Parathyroid adenoma (tissue), 2 donors: ENCODE measurements at regions not wholly inside any gene's neighbourhood (a gene's known extent, or its start where the extent isn't known, plus 50 kb on each side); places are given as distances from the start of the nearest gene placed in this dataset.

ENCODE experiments used
- H2AFZ ChIP-seq: fragments of 300-600 bp; sonication (generic); one replicate; pipeline ENCODE4 v1.7.0; 2017; ENCODE audit warnings: antibody characterized with exemption, mild to moderate bottlenecking
- H3K27ac ChIP-seq: fragments of 300-600 bp; sonication (generic); one replicate; pipeline ENCODE4 v1.7.0; 2017
- H3K27me3 ChIP-seq: fragments of 300-600 bp; sonication (generic); one replicate; pipeline ENCODE4 v1.7.0; 2017; ENCODE audit warnings: low read length; ENCODE audit not compliant: control insufficient read depth, insufficient read depth
- H3K36me3 ChIP-seq: fragments of 300-600 bp; sonication (generic); one replicate; pipeline ENCODE4 v1.7.0; 2017; ENCODE audit warnings: low read length; ENCODE audit not compliant: control insufficient read depth, insufficient read depth
- H3K4me1 ChIP-seq: fragments of 300-600 bp; sonication (generic); one replicate; pipeline ENCODE4 v1.7.0; 2017; ENCODE audit warnings: control low read depth
- H3K4me2 ChIP-seq: fragments of 300-600 bp; sonication (generic); one replicate; pipeline ENCODE4 v1.7.0; 2017; ENCODE audit warnings: low read length
- H3K4me3 ChIP-seq: fragments of 300-600 bp; sonication (generic); one replicate; pipeline ENCODE4 v1.7.0; 2017; ENCODE audit warnings: low read depth, low read length
- H3K79me2 ChIP-seq: fragments of 300-600 bp; sonication (generic); one replicate; pipeline ENCODE4 v1.7.0; 2017; ENCODE audit warnings: control low read depth
- H3K9ac ChIP-seq: fragments of 300-600 bp; sonication (generic); one replicate; pipeline ENCODE4 v1.7.0; 2017; ENCODE audit warnings: mild to moderate bottlenecking
- H3K9me3 ChIP-seq: fragments of 300-600 bp; sonication (generic); one replicate; pipeline ENCODE4 v1.7.0; 2017; ENCODE audit warnings: low read length; ENCODE audit not compliant: control insufficient read depth
- TF ChIP-seq, protein P1 (sequence below): fragments of 300-600 bp; sonication (generic); IDR thresholded peaks from one replicate; pipeline ENCODE4 v1.7.0; 2017; ENCODE audit warnings: antibody characterized with exemption, mild to moderate bottlenecking
- donor health status: primary hyperparathyroidism.

DNA sequence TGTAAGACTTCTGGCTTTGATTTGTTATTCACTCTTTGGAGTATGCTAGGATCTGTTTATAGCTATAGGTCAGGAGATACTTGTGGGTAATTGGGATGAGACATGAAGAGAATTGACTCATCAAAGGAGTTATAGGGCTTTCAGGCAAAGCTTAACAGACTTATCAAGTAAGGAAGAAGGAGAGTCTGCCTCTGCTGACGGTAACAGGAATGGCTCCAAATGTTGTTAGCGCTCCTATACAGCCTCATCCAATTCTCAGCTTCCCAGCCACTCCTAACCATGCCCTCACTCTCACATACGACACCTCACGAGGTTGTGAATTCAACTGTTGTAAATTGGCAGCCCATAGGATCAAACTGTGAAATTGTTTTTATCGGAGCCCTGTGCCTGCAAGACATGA lies 140.5 kb downstream of the KCNA5 start:
- TF ChIP-seq, protein P1, sequence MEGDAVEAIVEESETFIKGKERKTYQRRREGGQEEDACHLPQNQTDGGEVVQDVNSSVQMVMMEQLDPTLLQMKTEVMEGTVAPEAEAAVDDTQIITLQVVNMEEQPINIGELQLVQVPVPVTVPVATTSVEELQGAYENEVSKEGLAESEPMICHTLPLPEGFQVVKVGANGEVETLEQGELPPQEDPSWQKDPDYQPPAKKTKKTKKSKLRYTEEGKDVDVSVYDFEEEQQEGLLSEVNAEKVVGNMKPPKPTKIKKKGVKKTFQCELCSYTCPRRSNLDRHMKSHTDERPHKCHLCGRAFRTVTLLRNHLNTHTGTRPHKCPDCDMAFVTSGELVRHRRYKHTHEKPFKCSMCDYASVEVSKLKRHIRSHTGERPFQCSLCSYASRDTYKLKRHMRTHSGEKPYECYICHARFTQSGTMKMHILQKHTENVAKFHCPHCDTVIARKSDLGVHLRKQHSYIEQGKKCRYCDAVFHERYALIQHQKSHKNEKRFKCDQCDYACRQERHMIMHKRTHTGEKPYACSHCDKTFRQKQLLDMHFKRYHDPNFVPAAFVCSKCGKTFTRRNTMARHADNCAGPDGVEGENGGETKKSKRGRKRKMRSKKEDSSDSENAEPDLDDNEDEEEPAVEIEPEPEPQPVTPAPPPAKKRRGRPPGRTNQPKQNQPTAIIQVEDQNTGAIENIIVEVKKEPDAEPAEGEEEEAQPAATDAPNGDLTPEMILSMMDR = no peak
- H3K4me3 ChIP-seq = no peak overlapping the region
- no peak overlapping the region for H3K27ac ChIP-seq
- H2AFZ ChIP-seq = no peak overlapping the region
- H3K9me3 ChIP-seq = no peaks in the 10 kb centered on the region
- H3K4me2 ChIP-seq = no peak overlapping the region
- H3K79me2 ChIP-seq = no peaks in the 10 kb centered on the region
- H3K36me3 ChIP-seq = no peaks in the 10 kb centered on the region
- no peaks in the 10 kb centered on the region for H3K4me1 ChIP-seq
- H3K9ac ChIP-seq = no peak overlapping the region
- no peaks in the 10 kb centered on the region for H3K27me3 ChIP-seq

GRCh38 chr12:5185435-5186069 lies 141.9 kb downstream of the KCNA5 start:
- Histone ChIP-seq H3K4me2 (no peak overlapping the region), H3K9me3 (no peaks in the 10 kb centered on the region), H2AFZ (no peak overlapping the region), H3K4me1 (no peaks in the 10 kb centered on the region), H3K9ac (no peak overlapping the region), H3K36me3 (no peaks in the 10 kb centered on the region), H3K27ac (no peak overlapping the region), H3K4me3 (no peak overlapping the region), H3K27me3 (no peaks in the 10 kb centered on the region), H3K79me2 (no peaks in the 10 kb centered on the region)
- TF ChIP-seq, protein P1 = no peak

DNA sequence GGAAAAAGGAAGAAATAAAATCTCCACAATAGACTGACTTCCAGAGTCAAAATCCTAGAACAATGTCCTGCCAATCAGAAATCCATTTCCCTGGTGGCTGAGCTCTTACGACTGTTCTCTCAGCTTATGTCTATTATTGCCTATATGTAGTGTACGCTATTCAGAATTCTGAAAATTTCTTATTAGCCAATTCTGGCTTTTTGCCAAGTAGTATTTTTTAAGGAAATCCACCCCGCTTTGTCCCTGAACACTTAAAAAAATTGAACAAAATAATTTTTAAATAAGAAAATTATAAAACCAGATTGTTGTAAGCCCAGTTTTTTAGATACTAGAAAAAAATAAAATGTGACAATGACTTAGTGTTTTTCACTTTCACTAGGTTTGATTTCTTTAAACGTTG lies 143.0 kb downstream of the KCNA5 start:
- H3K9me3 ChIP-seq = no peaks in the 10 kb centered on the region
- H2AFZ ChIP-seq = no peak overlapping the region
- no peaks in the 10 kb centered on the region for H3K27me3 ChIP-seq
- TF ChIP-seq, protein P1 = no peak
- no peak overlapping the region for H3K9ac ChIP-seq
- no peaks in the 10 kb centered on the region for H3K79me2 ChIP-seq
- no peak overlapping the region for H3K4me2 ChIP-seq
- H3K4me1 ChIP-seq = no peaks in the 10 kb centered on the region
- no peaks in the 10 kb centered on the region for H3K36me3 ChIP-seq
- H3K27ac ChIP-seq = no peak overlapping the region
- H3K4me3 ChIP-seq = no peak overlapping the region

- no peak overlapping the region for H3K4me3 ChIP-seq
- no peaks in the 10 kb centered on the region for H3K79me2 ChIP-seq
- H3K4me1 ChIP-seq = no peaks in the 10 kb centered on the region
- no peak overlapping the region for H3K4me2 ChIP-seq
- no peaks in the 10 kb centered on the region for H3K9me3 ChIP-seq
- no peak overlapping the region for H3K9ac ChIP-seq
- TF ChIP-seq, protein P1 = no peak
- H3K36me3 ChIP-seq = no peaks in the 10 kb centered on the region
- no peaks in the 10 kb centered on the region for H3K27me3 ChIP-seq
- no peak overlapping the region for H3K27ac ChIP-seq
- H2AFZ ChIP-seq = no peak overlapping the region
Measured at GRCh38 chr12:5187136-5187535, 143.5 kb downstream of the KCNA5 start.

DNA sequence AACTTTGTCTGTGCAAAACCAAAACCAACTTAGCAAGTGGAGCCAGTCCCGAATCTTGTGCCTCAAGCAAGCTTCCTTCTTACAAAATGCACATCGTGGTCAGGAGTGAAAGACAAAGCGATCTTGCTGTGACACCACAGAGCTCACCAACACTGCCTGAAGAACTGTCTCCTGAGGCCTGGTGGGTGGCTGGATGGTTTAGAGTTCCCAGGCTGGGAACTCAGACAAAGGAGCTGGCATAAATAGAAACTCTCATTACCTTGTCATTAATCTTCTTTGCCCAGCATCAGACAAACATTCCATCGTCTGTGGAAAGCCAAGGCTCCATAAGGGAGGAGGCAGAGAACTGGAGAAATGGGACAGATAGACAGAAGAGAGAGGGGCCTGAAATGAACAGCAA lies 144.8 kb downstream of the KCNA5 start:
- Histone ChIP-seq H3K27me3 (no peaks in the 10 kb centered on the region), H3K9ac (no peak overlapping the region), H3K36me3 (no peaks in the 10 kb centered on the region), H3K79me2 (no peaks in the 10 kb centered on the region), H3K4me1 (no peaks in the 10 kb centered on the region), H3K4me3 (no peak overlapping the region), H3K27ac (no peak overlapping the region), H2AFZ (no peak overlapping the region), H3K9me3 (no peaks in the 10 kb centered on the region), H3K4me2 (no peak overlapping the region)
- TF ChIP-seq, protein P1 = no peak
